ENCODE measurements at regions not wholly inside any gene's neighbourhood (a gene's known extent, or its start where the extent isn't known, plus 50 kb on each side); places are given as distances from the start of the nearest gene placed in this dataset.

GRCh38 chr14:34208532-34208931 is 253.5 kb downstream of the SPTSSA start:
- no peak for DNase-seq

DNA sequence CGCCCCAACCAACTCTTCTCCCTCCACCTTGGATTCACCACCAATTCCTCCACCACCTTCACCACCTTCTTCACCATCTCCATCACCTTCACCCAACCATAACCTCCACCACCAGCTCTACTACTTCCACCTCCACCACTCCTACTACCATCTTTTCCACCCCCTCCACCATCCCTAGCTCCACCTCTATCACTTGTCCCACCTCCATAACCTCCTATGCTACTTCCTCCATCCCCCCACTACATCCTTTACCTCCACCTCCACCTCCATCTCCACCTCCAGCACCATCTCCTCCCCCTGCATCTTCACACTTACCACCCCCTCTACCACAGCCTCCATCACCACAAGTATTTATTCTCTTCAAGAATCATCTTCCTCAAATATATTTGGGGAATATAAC is 254.9 kb upstream of the EGLN3 start:
- DNase-seq = no peak

DNA sequence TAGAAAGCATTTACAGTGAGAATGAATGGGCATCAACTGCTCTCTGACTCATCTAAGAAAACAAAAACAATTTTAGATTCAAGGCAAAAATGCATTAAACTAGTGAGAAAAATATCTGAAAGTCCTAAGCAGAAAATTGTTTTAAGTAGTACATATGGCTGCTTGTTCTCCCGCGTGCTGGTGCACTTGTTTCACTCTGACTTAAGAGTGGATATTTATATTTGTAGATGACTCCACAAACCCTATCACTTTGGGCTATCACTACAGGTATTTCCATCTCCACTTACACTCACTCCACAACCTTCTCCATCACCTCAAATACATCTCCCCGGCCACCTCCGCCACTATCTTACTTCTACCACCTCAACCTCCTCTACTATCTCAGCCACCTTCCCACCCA is 253.9 kb upstream of the EGLN3 start:
- DNase-seq = no peak

GRCh38 chr14:34203251-34203722 is 252.4 kb upstream of the EGLN3 start:
- peak; percentile 9 for DNase-seq

DNA sequence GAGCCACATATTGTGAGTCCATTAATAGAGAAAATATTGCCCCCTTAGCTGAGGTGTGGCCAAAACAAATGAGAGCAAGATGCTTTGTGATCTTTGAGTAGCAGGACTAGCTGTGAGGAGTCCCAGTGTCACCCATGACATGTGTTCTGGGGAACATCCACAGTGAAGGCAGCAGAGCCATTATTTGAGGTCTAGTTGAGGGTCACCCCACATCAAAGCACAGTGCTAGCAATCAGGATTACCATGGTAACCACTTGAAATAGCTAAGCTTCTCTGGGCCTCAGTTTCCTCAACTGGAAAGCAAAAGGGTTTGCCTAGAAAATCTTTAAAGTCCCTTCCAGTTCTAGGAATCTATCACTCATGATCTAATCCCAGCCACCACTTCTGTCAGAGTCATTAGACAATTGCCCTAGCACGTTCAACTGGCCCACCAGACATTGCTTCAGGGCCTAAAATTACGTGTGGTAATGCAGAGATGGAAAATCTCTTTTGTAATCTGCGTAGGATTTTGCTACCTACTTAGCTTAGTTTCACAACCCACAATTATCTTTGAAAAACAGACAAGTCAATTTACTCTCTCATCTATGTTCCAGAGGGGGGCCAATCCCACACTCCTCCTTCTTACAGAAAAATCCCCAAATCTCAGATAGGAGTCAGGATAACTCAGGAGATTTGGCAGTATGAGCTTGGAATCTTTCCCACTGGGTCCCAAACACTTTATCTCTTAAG is 251.2 kb upstream of the EGLN3 start:
- no peak for DNase-seq

DNA sequence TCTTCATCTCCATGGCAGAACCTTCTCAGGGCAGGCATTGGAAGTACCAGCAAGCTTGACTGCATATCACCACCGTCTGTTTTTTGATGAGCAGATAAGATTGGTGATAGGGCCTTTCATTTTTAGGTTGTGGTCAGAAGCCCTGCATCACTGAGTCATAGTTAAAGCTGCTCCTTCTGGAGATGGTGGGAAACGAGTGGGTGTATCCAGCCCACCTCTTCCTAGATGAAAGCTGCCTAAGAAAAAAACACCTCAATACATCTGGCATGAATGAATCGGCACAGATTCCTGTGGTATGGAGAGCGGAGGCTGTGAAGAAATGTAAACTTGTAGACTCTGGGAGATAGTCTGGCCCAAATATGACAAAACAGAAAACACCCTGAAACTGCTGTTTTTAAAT is 248.7 kb upstream of the EGLN3 start:
- DNase-seq = no peak

GRCh38 chr14:34198096-34198495 is 247.2 kb upstream of the EGLN3 start:
- no peak for DNase-seq

GRCh38 chr14:34195964-34196363 is 245.1 kb upstream of the EGLN3 start:
- no peak for DNase-seq

GRCh38 chr14:34190717-34191116 is 239.8 kb upstream of the EGLN3 start:
- DNase-seq = no peak

GRCh38 chr14:34189866-34190265 is 239.0 kb upstream of the EGLN3 start:
- no peak for DNase-seq

GRCh38 chr14:34187519-34188044 is 236.7 kb upstream of the EGLN3 start:
- DNase-seq = no peak

DNA sequence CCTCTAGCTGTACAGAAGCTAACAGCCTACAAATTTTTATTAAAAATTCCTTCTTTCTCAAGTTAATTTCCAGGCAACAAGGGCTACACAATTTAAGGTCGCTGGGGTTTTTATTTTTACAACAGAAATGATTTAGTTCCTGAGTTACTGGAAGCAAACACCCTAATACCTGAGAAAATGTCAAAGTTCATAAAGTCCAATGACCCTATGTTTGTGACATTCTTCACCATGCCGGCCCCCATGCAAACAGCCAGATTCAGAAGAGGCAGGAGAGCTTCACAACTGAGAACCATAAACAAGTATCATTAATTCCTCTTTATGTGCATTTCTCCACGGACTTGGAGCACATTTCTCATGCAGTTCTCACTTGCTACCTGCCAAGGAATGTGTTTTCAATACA is 236.2 kb upstream of the EGLN3 start:
- no peak for DNase-seq

DNA sequence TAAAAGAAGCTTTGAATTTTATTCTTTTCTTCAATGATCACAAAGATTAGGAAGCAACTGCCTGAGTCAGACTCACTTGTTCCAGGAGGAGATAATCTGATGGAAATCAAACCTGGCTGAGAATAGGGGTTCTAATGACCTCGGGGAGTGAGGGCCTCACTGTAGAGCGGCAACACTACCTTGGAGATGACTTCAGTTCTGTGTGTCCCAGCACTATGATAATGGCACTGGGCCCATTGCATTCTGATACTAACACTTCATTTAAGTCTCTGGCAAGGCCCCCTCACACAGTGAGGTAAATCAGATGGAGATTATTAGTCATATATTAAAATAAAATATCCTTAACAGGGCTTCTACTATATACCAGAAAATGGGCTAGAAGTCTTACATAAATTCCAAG is 233.3 kb upstream of the EGLN3 start:
- no peak for DNase-seq

- no peak for DNase-seq
These were observed 232.6 kb upstream of the EGLN3 start for GRCh38 chr14:34183478-34183877.

DNA sequence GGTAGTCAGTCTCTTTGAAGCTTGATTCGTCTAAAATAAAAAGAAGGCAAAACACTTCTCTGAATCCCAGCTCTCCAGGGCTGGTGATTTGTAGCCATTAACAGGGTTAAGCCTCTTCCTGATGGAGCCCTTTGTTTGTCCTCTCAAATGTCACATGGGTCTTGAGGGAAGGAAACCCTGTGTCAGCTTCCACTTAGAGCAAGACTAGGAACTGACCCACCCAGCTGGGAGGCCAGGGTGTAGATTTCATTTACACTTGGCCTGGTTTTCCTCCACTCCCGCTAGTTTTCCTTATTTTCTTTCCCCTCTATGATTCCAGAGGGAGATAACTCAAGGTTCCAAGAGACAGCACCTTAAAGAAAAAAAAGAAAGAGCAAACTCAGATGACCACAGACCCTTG is 230.5 kb upstream of the EGLN3 start:
- DNase-seq = no peak

- DNase-seq = no peak
These were observed 230.0 kb upstream of the EGLN3 start for GRCh38 chr14:34180869-34181268.

DNA sequence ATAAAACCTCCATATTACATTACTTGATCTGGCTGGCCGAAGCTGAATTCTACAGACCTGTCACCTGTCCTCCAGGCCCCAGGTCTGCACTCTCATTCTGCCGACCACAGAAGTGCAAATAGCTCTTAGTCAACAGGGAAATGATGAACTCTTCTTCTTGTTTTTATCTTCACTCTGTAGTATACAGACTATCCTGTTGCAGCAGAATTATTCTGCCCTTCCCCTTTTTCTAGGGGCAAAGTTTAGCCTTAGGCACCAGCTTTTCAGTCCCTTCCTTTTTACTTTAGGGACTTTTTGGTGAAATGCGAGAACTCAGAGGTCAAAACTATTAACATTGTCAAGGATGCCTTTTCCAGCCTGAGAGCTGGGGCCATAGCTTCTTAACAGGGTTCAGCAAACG is 229.6 kb upstream of the EGLN3 start:
- no peak for DNase-seq

GRCh38 chr14:34179727-34180126 is 228.9 kb upstream of the EGLN3 start:
- no peak for DNase-seq

DNA sequence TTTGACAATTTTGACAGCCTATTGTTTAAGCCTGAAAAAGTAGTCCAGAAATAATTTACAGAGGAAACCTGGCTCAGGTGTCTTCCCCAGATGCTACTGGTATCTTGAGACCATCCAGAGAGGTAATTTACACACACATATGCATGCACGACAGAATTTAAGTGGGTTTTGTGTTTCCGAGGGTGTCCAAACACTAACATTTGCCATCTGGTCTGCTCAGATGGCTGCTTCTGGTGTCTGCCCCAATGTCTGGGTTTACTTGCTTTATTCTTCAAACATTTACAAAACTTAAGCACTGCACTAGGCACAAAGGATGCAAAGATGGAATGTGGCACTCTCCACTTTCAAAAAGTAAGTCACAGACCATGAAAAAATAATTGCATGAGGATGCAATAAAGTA is 226.6 kb upstream of the EGLN3 start:
- DNase-seq = no peak

DNA sequence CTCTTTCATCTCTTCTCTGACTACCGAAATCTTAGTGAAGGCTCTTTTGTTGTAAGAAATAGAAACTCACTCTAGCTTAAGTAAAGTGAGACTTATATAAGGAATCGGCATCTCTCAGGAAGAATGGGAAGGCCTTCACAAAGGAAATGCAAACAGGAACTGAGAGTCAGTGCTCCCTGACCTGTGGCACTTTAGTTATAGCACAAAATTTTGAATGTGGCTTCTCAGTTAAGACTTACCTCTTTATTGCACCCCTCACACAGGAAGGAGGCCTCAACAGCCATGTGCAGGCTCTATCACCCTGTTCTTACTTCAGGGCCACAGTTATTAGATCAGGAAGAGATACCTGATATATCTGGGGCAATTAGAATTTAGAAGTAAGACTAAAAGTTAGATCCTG is 224.7 kb upstream of the EGLN3 start:
- DNase-seq = no peak

DNA sequence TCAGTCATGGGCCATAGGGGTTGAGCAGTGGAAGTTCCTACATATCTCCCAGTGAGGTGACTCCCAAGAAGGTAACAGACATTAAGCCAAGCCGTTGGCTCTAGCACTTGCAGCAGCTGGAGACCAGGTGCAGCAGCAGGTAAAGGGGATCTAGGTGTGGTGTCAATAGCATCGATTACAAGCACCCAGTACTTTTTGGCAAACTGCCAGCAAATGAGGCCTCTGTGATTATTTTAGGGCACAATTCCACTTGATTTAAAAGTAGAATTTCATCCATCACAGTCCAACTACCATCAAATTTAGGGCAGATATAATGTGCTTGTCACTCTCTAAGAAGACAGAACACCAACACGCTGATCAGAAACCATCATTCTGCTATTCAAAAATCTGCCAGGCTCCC is 224.1 kb upstream of the EGLN3 start:
- no peak for DNase-seq

DNA sequence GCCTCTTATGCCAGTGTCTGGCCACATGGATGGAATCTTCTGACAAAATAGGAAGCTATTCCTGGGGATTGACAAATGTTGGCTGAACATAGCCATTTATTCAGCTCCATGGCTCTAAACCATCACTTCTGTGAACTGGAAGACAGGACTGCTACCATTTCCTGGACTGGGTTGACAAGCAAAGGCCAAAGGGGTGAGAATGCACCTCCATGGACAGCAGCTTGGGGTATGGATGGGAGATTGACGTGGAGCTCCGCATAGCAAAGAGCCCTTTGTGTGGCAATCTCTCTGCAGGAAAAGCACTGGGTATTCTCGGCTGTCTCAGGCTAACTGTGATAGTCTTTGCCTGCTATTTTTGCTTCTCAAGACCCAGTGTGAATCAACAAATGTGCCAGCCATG is 223.0 kb upstream of the EGLN3 start:
- DNase-seq = no peak

- DNase-seq = no peak
These were observed 221.9 kb upstream of the EGLN3 start for GRCh38 chr14:34172550-34173368.

DNA sequence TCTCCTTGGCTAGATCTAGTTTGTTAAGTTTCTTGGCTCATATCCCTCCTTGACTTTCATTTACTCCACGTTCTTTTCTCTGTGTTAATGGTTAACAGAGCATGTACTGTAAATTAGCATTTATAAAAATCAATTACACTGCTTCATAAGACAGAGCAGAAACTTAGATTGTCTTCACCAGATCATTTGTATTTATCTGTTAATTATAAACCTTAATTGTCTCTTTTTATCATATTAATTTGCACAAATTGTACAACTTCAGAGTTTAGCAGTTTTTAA is 221.2 kb upstream of the EGLN3 start:
- no peak for DNase-seq

All from CD4-positive, alpha-beta T cell treated with Interleukin-4 for 4 hours (primary cell).